Natural killer cell (primary cell): ENCODE measurements at regions not wholly inside any gene's neighbourhood (a gene's known extent, or its start where the extent isn't known, plus 50 kb on each side); places are given as distances from the start of the nearest gene placed in this dataset.
"Not testable (repeated sequence)": the region's sequence is repeated elsewhere in the genome, so short reads cannot be mapped to it uniquely, and the experiment has no call there.

Experiments used
- ATAC-seq, 3 donors: fragments of 150-1000 bp in 2 of 3; fragments of 200-7000 bp in 1 of 3; cut with Tn5 transposase; 1 replicate in 1 of 3; 2 replicates in 2 of 3; pipeline ENCODE4 v1.10.0; 2021; ENCODE audit warnings: mild to moderate bottlenecking in 2 of 3, moderate library complexity in 2 of 3
- DNase-seq, 2 donors: peaks; one replicate each; pipeline versions ENCODE4 v3.0.0 to v3.0.0-alpha.2; 2013 to 2021; ENCODE audit warnings: mixed read lengths in 1 of 2
- H3K27ac ChIP-seq: one replicate; pipeline ENCODE4 v1.5.1; 2013; ENCODE audit warnings: mild to moderate bottlenecking, low read length
- H3K27me3 ChIP-seq: one replicate; pipeline ENCODE4 v1.6.1; 2013; ENCODE audit warnings: low read length; ENCODE audit not compliant: control insufficient read depth, insufficient read depth
- H3K36me3 ChIP-seq: one replicate; pipeline ENCODE4 v1.6.1; 2013; ENCODE audit warnings: low read length; ENCODE audit not compliant: control insufficient read depth, insufficient read depth
- H3K4me1 ChIP-seq: one replicate; pipeline ENCODE4 v1.6.1; 2013; ENCODE audit warnings: low read length; ENCODE audit not compliant: control insufficient read depth, insufficient read depth
- H3K4me3 ChIP-seq: one replicate; pipeline ENCODE4 v1.5.1; 2013; ENCODE audit warnings: low read length
- H3K9me3 ChIP-seq: one replicate; pipeline ENCODE4 v1.6.1; 2013; ENCODE audit warnings: low read length; ENCODE audit not compliant: control insufficient read depth, insufficient read depth
- H3K27ac Mint-ChIP-seq, 2 donors: one replicate each; pipeline ENCODE4 v1.8.0; 2022; ENCODE audit warnings: mild to moderate bottlenecking in 2 of 2, mixed read lengths in 2 of 2, moderate library complexity in 1 of 2
- H3K27me3 Mint-ChIP-seq, 2 donors: one replicate each; pipeline ENCODE4 v1.8.0; 2022; ENCODE audit warnings: low read depth in 2 of 2, mixed read lengths in 2 of 2
- H3K36me3 Mint-ChIP-seq: one replicate; pipeline ENCODE4 v1.8.0; 2022; ENCODE audit warnings: mixed read lengths
- H3K4me1 Mint-ChIP-seq, 2 donors: one replicate each; pipeline ENCODE4 v1.8.0; 2022; ENCODE audit warnings: mixed read lengths in 2 of 2
- H3K4me3 Mint-ChIP-seq: one replicate; pipeline ENCODE4 v1.8.0; 2022; ENCODE audit warnings: mild to moderate bottlenecking, moderate library complexity, mixed read lengths
- H3K9me3 Mint-ChIP-seq, 2 donors: one replicate each; pipeline ENCODE4 v1.8.0; 2022; ENCODE audit warnings: mixed read lengths in 2 of 2
- WGBS: methylation state at CpG from one replicate; pipeline ENCODE4 v1.1.7; 2013; ENCODE audit warnings: missing lambda C conversion rate; ENCODE audit not compliant: insufficient coverage; 5-methylcytosine and 5-hydroxymethylcytosine counted together
- intact Hi-C: fragments of 100-400 bp; cut with micrococcal nuclease; formaldehyde crosslinking; loops from one replicate; pipeline ENCODE4 v1.14.2; 2022
- TF ChIP-seq, protein P1 (sequence below): fragments of 200-600 bp; IDR thresholded peaks from one replicate; pipeline ENCODE4 v1.8.0; 2022; ENCODE audit warnings: antibody characterized with exemption

DNA sequence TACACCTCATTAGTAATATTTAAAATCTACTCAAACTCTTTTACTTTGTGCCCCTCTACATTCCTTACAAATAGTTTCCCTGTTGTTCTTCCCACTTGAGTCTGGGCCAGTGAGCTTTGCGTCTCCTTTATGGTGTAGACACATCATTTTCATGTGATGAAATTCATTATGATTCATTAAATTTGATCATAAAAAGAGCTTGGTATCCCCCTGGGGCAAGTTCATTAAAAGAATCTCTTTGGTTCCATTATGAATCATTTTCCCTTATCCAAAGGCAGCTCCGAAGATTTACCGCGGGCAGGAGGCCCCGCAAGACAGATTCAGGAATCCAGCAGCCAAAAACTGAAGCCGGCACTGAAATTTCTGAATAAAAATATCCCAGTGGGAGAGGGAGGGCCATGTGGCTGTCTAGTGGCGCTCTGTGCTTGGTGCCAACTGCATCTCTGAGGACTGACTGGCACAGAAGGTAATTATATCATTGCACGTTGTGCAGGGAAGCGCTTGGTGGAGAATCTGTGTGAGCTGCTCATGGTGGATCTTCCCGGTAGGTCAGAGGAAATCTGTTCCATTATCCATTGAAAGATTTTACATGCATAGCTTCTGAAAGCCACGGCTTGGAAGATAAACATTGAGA is 151.4 kb upstream of the PITRM1 start:
- Histone ChIP-seq H3K4me1 (peaks cover 6% of the 10 kb centered on the region), H3K36me3 (no peaks in the 10 kb centered on the region), H3K27ac (no peak overlapping the region), H3K27me3 (no peaks in the 10 kb centered on the region), H3K4me3 (no peak overlapping the region), H3K9me3 (no peaks in the 10 kb centered on the region)
- Mint-ChIP-seq H3K4me1 (peaks cover 11 to 14% of the 10 kb centered on the region in 2 donors), H3K36me3 (no peaks in the 10 kb centered on the region), H3K4me3 (no peak overlapping the region), H3K27ac (peak overlapping the region in 1 of 2 donors; percentile 65), H3K9me3 (no peaks in the 10 kb centered on the region), H3K27me3 (peaks cover 2 to 12% of the 10 kb centered on the region in 2 donors)
- WGBS: 93% methylated on average over 11 of the region's 11 CpGs
- TF ChIP-seq, protein P1, sequence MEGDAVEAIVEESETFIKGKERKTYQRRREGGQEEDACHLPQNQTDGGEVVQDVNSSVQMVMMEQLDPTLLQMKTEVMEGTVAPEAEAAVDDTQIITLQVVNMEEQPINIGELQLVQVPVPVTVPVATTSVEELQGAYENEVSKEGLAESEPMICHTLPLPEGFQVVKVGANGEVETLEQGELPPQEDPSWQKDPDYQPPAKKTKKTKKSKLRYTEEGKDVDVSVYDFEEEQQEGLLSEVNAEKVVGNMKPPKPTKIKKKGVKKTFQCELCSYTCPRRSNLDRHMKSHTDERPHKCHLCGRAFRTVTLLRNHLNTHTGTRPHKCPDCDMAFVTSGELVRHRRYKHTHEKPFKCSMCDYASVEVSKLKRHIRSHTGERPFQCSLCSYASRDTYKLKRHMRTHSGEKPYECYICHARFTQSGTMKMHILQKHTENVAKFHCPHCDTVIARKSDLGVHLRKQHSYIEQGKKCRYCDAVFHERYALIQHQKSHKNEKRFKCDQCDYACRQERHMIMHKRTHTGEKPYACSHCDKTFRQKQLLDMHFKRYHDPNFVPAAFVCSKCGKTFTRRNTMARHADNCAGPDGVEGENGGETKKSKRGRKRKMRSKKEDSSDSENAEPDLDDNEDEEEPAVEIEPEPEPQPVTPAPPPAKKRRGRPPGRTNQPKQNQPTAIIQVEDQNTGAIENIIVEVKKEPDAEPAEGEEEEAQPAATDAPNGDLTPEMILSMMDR: no peak
- intact Hi-C loops: no loop called here
- ATAC-seq: no peak
- no peak for DNase-seq

DNA sequence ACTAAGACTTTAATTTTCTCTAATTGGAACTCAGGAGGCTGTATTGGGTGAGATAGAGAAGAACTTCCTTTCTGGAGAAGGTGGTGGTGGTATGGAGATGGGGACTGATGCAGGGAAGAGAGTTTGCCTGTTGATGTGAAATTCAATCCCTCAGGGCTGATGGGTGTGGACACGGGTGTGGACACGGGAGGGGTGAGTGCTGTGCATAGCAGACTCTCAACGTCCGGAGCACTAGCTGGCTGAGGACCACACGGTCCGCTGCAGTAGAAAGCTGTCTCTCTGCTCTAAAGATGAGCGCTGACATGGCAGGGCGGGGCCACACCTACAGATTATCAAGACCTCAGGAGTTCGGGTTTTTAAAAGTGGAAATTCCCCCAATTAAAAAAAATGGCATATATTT is 148.5 kb upstream of the PITRM1 start:
- Histone ChIP-seq H3K27me3 (no peaks in the 10 kb centered on the region), H3K4me1 (peaks cover 6% of the 10 kb centered on the region), H3K27ac (no peak overlapping the region), H3K36me3 (no peaks in the 10 kb centered on the region), H3K4me3 (no peak overlapping the region), H3K9me3 (no peaks in the 10 kb centered on the region)
- Mint-ChIP-seq H3K36me3 (no peaks in the 10 kb centered on the region), H3K27ac (no peak overlapping the region), H3K27me3 (peaks cover 12 to 17% of the 10 kb centered on the region in 2 donors), H3K9me3 (no peaks in the 10 kb centered on the region), H3K4me1 (peaks cover 14 to 17% of the 10 kb centered on the region in 2 donors), H3K4me3 (no peak overlapping the region)
- intact Hi-C loops: no loop called here
- 96% methylated on average over 9 of the region's 9 CpGs for WGBS
- no peak for ATAC-seq
- DNase-seq: no peak
- TF ChIP-seq, protein P1: no peak

DNA sequence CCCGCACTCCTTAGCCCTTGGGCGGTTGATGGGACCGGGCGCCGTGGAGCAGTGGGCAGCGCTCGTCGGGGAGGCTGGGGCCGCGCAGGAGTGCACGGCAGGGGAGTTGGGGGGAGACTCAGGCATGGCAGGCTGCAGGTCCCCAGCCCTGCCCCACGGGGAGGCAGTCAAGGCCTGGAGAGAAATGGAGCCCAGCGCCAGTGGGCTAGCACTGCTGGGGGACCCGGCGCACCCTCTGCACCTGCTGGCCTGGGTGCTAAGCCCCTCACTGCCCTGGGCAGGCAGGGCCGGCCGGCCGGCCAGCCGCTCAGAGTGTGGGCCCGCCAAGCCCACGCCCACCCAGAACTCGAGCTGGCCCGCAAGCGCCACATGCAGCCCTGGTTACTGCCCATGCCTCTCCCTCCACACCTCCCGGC is 147.2 kb upstream of the PITRM1 start:
- H3K9me3 ChIP-seq: no peaks in the 10 kb centered on the region
- Mint-ChIP-seq H3K27me3 (peaks cover 12 to 17% of the 10 kb centered on the region in 2 donors), H3K9me3 (no peaks in the 10 kb centered on the region), H3K4me3 (no peak overlapping the region), H3K27ac (no peak overlapping the region), H3K36me3 (no peaks in the 10 kb centered on the region), H3K4me1 (peaks cover 14 to 16% of the 10 kb centered on the region in 2 donors)
- TF ChIP-seq, protein P1: no peak
- no peak overlapping the region for H3K4me3 ChIP-seq
- DNase-seq (no peak), ATAC-seq (no peak)
- no peaks in the 10 kb centered on the region for H3K27me3 ChIP-seq
- no peaks in the 10 kb centered on the region for H3K36me3 ChIP-seq
- no peak overlapping the region for H3K27ac ChIP-seq
- H3K4me1 ChIP-seq: peaks cover 2% of the 10 kb centered on the region
- intact Hi-C loops: no loop called here
- 94% methylated on average over 25 of the region's 25 CpGs for WGBS

DNA sequence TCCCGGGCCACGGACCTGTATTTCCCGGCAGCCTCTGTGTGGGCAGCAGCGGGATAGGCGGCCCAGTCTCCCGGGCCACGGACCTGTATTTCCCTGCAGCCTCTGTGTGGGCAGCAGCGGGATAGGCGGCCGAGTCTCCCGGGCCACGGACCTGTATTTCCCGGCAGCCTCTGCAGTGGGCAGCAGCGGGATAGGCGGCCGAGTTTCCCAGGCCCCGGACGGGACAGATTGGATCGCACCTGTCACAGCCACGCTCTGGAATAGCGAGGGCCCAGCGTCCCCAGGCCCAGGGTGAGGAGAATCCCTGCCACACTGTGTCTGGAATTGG is 145.9 kb upstream of the PITRM1 start:
- H3K27ac ChIP-seq, H3K4me3 ChIP-seq, H3K36me3 ChIP-seq, H3K4me3 Mint-ChIP-seq, H3K36me3 Mint-ChIP-seq, H3K27me3 ChIP-seq, H3K9me3 ChIP-seq, H3K9me3 Mint-ChIP-seq, ATAC-seq, H3K27ac Mint-ChIP-seq, H3K4me1 ChIP-seq, intact Hi-C loops, DNase-seq: not testable (repeated sequence)
- H3K27me3 Mint-ChIP-seq: peaks cover 19 to 22% of the 10 kb centered on the region in 2 donors
- H3K4me1 Mint-ChIP-seq: peaks cover 5 to 16% of the 10 kb centered on the region in 2 donors
- 97% methylated on average over 22 of the region's 22 CpGs for WGBS

DNA sequence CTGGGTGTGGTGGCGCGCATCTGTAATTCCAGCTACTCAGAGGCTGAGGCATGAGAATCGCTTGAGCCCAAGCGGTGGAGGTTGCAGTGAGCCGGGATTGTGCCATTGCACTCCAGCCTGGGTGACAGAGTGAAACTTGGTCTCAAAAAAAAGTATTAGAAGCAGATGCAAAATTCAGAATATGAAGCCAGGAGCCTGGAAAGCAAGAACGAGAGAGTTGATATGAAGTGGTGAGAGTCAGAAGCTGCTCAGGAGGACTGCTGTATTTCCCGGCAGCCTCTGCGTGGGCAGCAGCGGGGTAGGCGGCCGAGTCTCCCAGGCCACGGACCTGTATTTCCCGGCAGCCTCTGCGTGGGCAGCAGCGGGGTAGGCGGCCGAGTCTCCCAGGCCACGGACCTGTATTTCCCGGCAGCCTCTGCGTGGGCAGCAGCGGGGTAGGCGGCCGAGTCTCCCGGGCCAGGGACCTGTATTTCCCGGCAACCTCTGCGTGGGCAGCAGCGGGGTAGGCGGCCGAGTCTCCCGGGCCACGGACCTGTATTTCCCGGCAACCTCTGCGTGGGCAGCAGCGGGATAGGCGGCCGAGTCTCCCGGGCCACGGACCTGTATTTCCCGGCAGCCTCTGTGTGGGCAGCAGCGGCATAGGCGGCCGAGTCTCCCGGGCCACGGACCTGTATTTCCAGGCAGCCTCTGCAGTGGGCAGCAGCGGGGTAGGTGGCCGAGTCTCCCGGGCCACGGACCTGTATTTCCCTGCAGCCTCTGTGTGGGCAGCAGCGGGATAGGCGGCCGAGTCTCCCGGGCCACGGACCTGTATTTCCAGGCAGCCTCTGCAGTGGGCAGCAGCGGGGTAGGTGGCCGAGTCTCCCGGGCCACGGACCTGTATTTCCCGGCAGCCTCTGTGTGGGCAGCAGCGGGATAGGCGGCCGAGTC is 145.2 kb upstream of the PITRM1 start:
- H3K9me3 ChIP-seq, H3K27ac ChIP-seq, H3K36me3 ChIP-seq, ATAC-seq, H3K4me3 ChIP-seq, H3K4me1 ChIP-seq, H3K36me3 Mint-ChIP-seq, H3K27ac Mint-ChIP-seq, H3K27me3 ChIP-seq, H3K4me3 Mint-ChIP-seq, H3K9me3 Mint-ChIP-seq, intact Hi-C loops, DNase-seq: not testable (repeated sequence)
- H3K4me1 Mint-ChIP-seq: peaks cover 5 to 16% of the 10 kb centered on the region in 2 donors
- WGBS: 96% methylated on average over 50 of the region's 61 CpGs
- peaks cover 25 to 26% of the 10 kb centered on the region in 2 donors for H3K27me3 Mint-ChIP-seq
